Fibroblast of lung (primary cell): ENCODE measurements at regions not wholly inside any gene's neighbourhood (a gene's known extent, or its start where the extent isn't known, plus 50 kb on each side); places are given as distances from the start of the nearest gene placed in this dataset.

ENCODE experiments used
- DNase-seq, 2 donors: peaks; one replicate each; pipeline versions ENCODE4 v3.0.0 to v3.0.0-alpha.2; 2010; ENCODE audit warnings: low read depth in 2 of 2
- H2AFZ ChIP-seq: 2 replicates; pipeline ENCODE4 v1.5.1; 2012; ENCODE audit warnings: low read length, control low read depth, inconsistent platforms
- H3K27ac ChIP-seq: 2 replicates; pipeline ENCODE4 v1.5.1; 2011; ENCODE audit warnings: low read length, control low read depth; ENCODE audit not compliant: insufficient read depth
- H3K27me3 ChIP-seq: 2 replicates; pipeline ENCODE4 v1.5.1; 2011; ENCODE audit warnings: mild to moderate bottlenecking, low read length; ENCODE audit not compliant: control insufficient read depth, insufficient read depth
- H3K36me3 ChIP-seq: 2 replicates; pipeline ENCODE4 v1.5.1; 2011; ENCODE audit warnings: low read length; ENCODE audit not compliant: control insufficient read depth, insufficient read depth
- H3K4me1 ChIP-seq: 2 replicates; pipeline ENCODE4 v1.5.1; 2011; ENCODE audit warnings: low read length; ENCODE audit not compliant: control insufficient read depth, insufficient read depth; ENCODE audit errors: extremely low read depth
- H3K4me2 ChIP-seq: 2 replicates; pipeline ENCODE4 v1.5.1; 2011; ENCODE audit warnings: low read length, control low read depth; ENCODE audit not compliant: insufficient read depth; ENCODE audit errors: extremely low read depth
- H3K4me3 ChIP-seq, 4 experiments: fragments of 200-600 bp in 1 of 4; sonication (generic) in 1 of 4; replicated peaks in 1 of 4; 2 replicates each; pipeline ENCODE4 v1.5.1; 2011 to 2016; ENCODE audit warnings: low read length in 4 of 4, low read depth in 3 of 4, mild to moderate bottlenecking in 3 of 4, control low read depth in 2 of 4, inconsistent platforms in 1 of 4, mixed read lengths in 1 of 4; ENCODE audit not compliant: insufficient read depth in 1 of 4; ENCODE audit errors: control extremely low read depth in 1 of 4
- H3K79me2 ChIP-seq: 2 replicates; pipeline ENCODE4 v1.5.1; 2012; ENCODE audit warnings: mild to moderate bottlenecking, low read length, inconsistent platforms; ENCODE audit not compliant: control insufficient read depth, insufficient read depth
- H3K9ac ChIP-seq: 2 replicates; pipeline ENCODE4 v1.5.1; 2011; ENCODE audit warnings: mild to moderate bottlenecking, low read length, control low read depth; ENCODE audit not compliant: insufficient read depth
- H3K9me3 ChIP-seq: 2 replicates; pipeline ENCODE4 v1.5.1; 2012; ENCODE audit warnings: low read depth, low read length; ENCODE audit not compliant: control insufficient read depth, insufficient read depth
- H4K20me1 ChIP-seq: 2 replicates; pipeline ENCODE4 v1.5.1; 2011; ENCODE audit warnings: low read length; ENCODE audit not compliant: control insufficient read depth, insufficient read depth; ENCODE audit errors: extremely low read depth
- EZH2 ChIP-seq: IDR thresholded peaks from 2 replicates; pipeline ENCODE4 v1.5.1; 2012; ENCODE audit warnings: low read length, control low read depth, mild to moderate bottlenecking; ENCODE audit errors: missing control alignments

- Histone ChIP-seq H3K4me2 (peak overlapping the region; percentile 80), H3K4me3 (peak overlapping the region; percentile 28 to 64 (median 52)), H3K36me3 (no peaks in the 10 kb centered on the region), H2AFZ (peak overlapping the region; percentile 89), H3K4me1 (no peaks in the 10 kb centered on the region), H3K27ac (no peak overlapping the region), H3K9me3 (no peaks in the 10 kb centered on the region), H3K9ac (no peak overlapping the region), H4K20me1 (no peaks in the 10 kb centered on the region), H3K27me3 (no peaks in the 10 kb centered on the region), H3K79me2 (no peaks in the 10 kb centered on the region)
- TF ChIP-seq EZH2 = no peak
- DNase-seq = peak; percentile 15 to 20
Observed at GRCh38 chr19:21604951-21605476, 99.6 kb downstream of the ZNF429 start.
